HCT116 (cell line): ENCODE measurements at regions not wholly inside any gene's neighbourhood (a gene's known extent, or its start where the extent isn't known, plus 50 kb on each side); places are given as distances from the start of the nearest gene placed in this dataset.

Experiments used
- ATAC-seq: fragments of 200-7000 bp; cut with Tn5 transposase; 2 replicates; pipeline ENCODE4 v1.9.1; 2020; ENCODE audit warnings: mild to moderate bottlenecking, moderate library complexity
- BruUV-seq: library from RNA; stranded (reverse); fragments of 400-500 nt; replicated peaks from 2 replicates; lab custom pipeline; 2021; lab: Mats Ljungman, UMichigan
- CTCF ChIA-PET: fragments of 300-600 bp; sonication (Branson Sonifier 250); formaldehyde crosslinking; loops from one replicate; lab custom pipeline; 2021; ENCODE audit warnings: antibody characterized with exemption; lab: Charles Lee
- POLR2A ChIA-PET: fragments of 300-600, 350-600 bp; sonication (Branson Sonifier 250); formaldehyde crosslinking; loops from one replicate; lab custom pipeline; 2021; ENCODE audit warnings: antibody characterized with exemption; lab: Charles Lee
- RAD21 ChIA-PET, 2 experiments: fragments of 300-600 bp; sonication (Branson Sonifier 250); formaldehyde crosslinking; loops; one replicate each; lab custom pipeline; 2023; ENCODE audit warnings: low total read pairs in 2 of 2; ENCODE audit not compliant: uncharacterized antibody in 2 of 2, unreplicated experiment in 2 of 2, low non-redundant PET in 1 of 2; lab: Charles Lee
- DNase-seq: peaks from one replicate; pipeline ENCODE4 v3.0.0-alpha.2; 2010; ENCODE audit warnings: low read depth, low spot score
- H2AFZ ChIP-seq: fragments of 200-600 bp; shearing (Covaris generic), sonication (generic); 2 replicates; pipeline ENCODE4 v1.6.1; 2017; ENCODE audit warnings: low read depth, mixed run types, mixed read lengths, antibody characterized with exemption, low read length; ENCODE audit not compliant: poor library complexity, severe bottlenecking
- H3K27ac ChIP-seq: 2 replicates; pipeline ENCODE4 v1.5.1; 2012; ENCODE audit warnings: low read depth, low read length
- H3K27me3 ChIP-seq: fragments of 200-600 bp; sonication (generic); 2 replicates; pipeline ENCODE4 v1.6.1; 2016; ENCODE audit warnings: mixed run types, low read length, mixed read lengths; ENCODE audit not compliant: insufficient read depth
- H3K36me3 ChIP-seq, 2 experiments: fragments of 200-500 bp in 1 of 2; fragments of 200-600 bp in 1 of 2; sonication (Bioruptor generic) in 1 of 2; sonication (generic) in 1 of 2; 2 replicates each; pipeline versions ENCODE4 v1.5.1 to v1.6.1; 2014 to 2016; ENCODE audit warnings: low read length in 2 of 2, inconsistent platforms in 1 of 2, mixed read lengths in 1 of 2, mixed run types in 1 of 2; ENCODE audit not compliant: insufficient read depth in 2 of 2, control insufficient read depth in 1 of 2
- H3K4me1 ChIP-seq, 2 experiments: fragments of 200-600 bp in 1 of 2; sonication (generic) in 1 of 2; 2 replicates each; pipeline versions ENCODE4 v1.5.1 to v1.6.1; 2012 to 2017; ENCODE audit warnings: low read length in 2 of 2, inconsistent platforms in 1 of 2, mild to moderate bottlenecking in 1 of 2, mixed read lengths in 1 of 2, mixed run types in 1 of 2, moderate library complexity in 1 of 2; ENCODE audit not compliant: insufficient read depth in 2 of 2, control insufficient read depth in 1 of 2
- H3K4me2 ChIP-seq: fragments of 200-600 bp; sonication (generic); 2 replicates; pipeline ENCODE4 v1.6.1; 2017; ENCODE audit warnings: mixed run types, low read length, mixed read lengths
- H3K4me3 ChIP-seq, 2 experiments: fragments of 200-600 bp in 1 of 2; sonication (generic) in 1 of 2; replicated peaks in 1 of 2; 2 replicates each; pipeline ENCODE4 v1.5.1; 2011 to 2016; ENCODE audit warnings: low read length in 2 of 2, control low read depth in 1 of 2, low read depth in 1 of 2, mild to moderate bottlenecking in 1 of 2, mixed read lengths in 1 of 2, mixed run types in 1 of 2
- H3K79me2 ChIP-seq: fragments of 200-600 bp; sonication (generic); 2 replicates; pipeline ENCODE4 v1.6.1; 2017; ENCODE audit warnings: mild to moderate bottlenecking, mixed run types, low read length, moderate library complexity, mixed read lengths; ENCODE audit not compliant: insufficient read depth
- H3K9ac ChIP-seq: fragments of 200-600 bp; sonication (generic); 2 replicates; pipeline ENCODE4 v1.6.1; 2016; ENCODE audit warnings: low read length, mixed read lengths
- H3K9me2 ChIP-seq: fragments of 200-600 bp; sonication (generic), shearing (Covaris generic); 2 replicates; pipeline ENCODE4 v1.6.1; 2017; ENCODE audit warnings: mixed run types, mild to moderate bottlenecking, moderate library complexity; ENCODE audit not compliant: insufficient read depth
- H3K9me3 ChIP-seq, 2 experiments: fragments of 200-500 bp in 1 of 2; fragments of 200-600 bp in 1 of 2; sonication (Bioruptor generic) in 1 of 2; sonication (generic) in 1 of 2; 2 replicates each; pipeline ENCODE4 v1.6.1; 2014 to 2017; ENCODE audit warnings: low read length in 2 of 2, mixed read lengths in 2 of 2, inconsistent platforms in 1 of 2, low read depth in 1 of 2, mild to moderate bottlenecking in 1 of 2, mixed run types in 1 of 2, moderate library complexity in 1 of 2; ENCODE audit not compliant: control insufficient read depth in 1 of 2, insufficient read depth in 1 of 2
- H4K20me1 ChIP-seq: fragments of 200-600 bp; sonication (generic), shearing (Covaris generic); 2 replicates; pipeline ENCODE4 v1.6.1; 2017; ENCODE audit warnings: mixed run types, mild to moderate bottlenecking, moderate library complexity; ENCODE audit not compliant: insufficient read depth
- CBX3 ChIP-seq: IDR thresholded peaks from 2 replicates; pipeline ENCODE4 v1.6.1; 2012; ENCODE audit warnings: low read depth
- EZH2 ChIP-seq: fragments of 200-600 bp; sonication (generic); IDR thresholded peaks from 2 replicates; pipeline ENCODE4 v1.6.1; 2017; ENCODE audit warnings: antibody characterized with exemption, mixed run types
- EZH2phosphoT487 ChIP-seq: fragments of 200-600 bp; IDR thresholded peaks from 2 replicates; pipeline ENCODE4 v1.6.1; 2018; ENCODE audit warnings: antibody characterized with exemption, borderline replicate concordance
- JUND ChIP-seq: IDR thresholded peaks from 2 replicates; pipeline ENCODE4 v1.6.1; 2012
- SIN3A ChIP-seq: IDR thresholded peaks from 2 replicates; pipeline ENCODE4 v1.6.1; 2012; ENCODE audit warnings: low read depth
- SRF ChIP-seq: IDR thresholded peaks from 2 replicates; pipeline ENCODE4 v1.6.1; 2012; ENCODE audit warnings: low read depth
- TCF7L2 ChIP-seq: IDR thresholded peaks from 2 replicates; pipeline ENCODE4 v1.7.0; 2011; ENCODE audit warnings: borderline replicate concordance, inconsistent platforms; ENCODE audit not compliant: insufficient read depth, insufficient read length; ENCODE audit errors: extremely low read depth
- YY1 ChIP-seq: IDR thresholded peaks from 2 replicates; pipeline ENCODE4 v1.6.1; 2011; ENCODE audit warnings: low read length, low read depth, moderate library complexity, mild to moderate bottlenecking; ENCODE audit not compliant: insufficient replicate concordance; ENCODE audit errors: extremely low read depth
- ZNF274 ChIP-seq: fragments of 200-500 bp; sonication (Bioruptor generic); IDR thresholded peaks from 2 replicates; pipeline ENCODE4 v1.6.1; 2014; ENCODE audit warnings: mild to moderate bottlenecking, low read depth, low read length, inconsistent platforms
- intact Hi-C: fragments of 100-400 bp; cut with micrococcal nuclease; formaldehyde crosslinking; loops from 2 replicates; pipeline ENCODE4 v1.10.0; 2022
- TF ChIP-seq, protein P1 (sequence below): IDR thresholded peaks from 2 replicates; pipeline ENCODE4 v1.6.1; 2012; ENCODE audit warnings: low read depth
- TF ChIP-seq, protein P2 (sequence below): IDR thresholded peaks from 2 replicates; pipeline ENCODE4 v1.6.1; 2012

- Histone ChIP-seq H3K36me3 (no peaks in the 10 kb centered on the region), H4K20me1 (no peaks in the 10 kb centered on the region; the same call in 1 of the 2 replicates), H3K27ac (no peak overlapping the region), H3K9me2 (no peaks in the 10 kb centered on the region), H3K4me2 (no peak overlapping the region), H3K27me3 (peaks cover 5% of the 10 kb centered on the region; the same call in 1 of the 2 replicates), H3K9ac (no peak overlapping the region), H3K79me2 (no peaks in the 10 kb centered on the region), H3K4me3 (no peak overlapping the region), H3K4me1 (no peaks in the 10 kb centered on the region), H2AFZ (no peak overlapping the region), H3K9me3 (no peaks in the 10 kb centered on the region)
- ChIA-PET POLR2A (no interaction called here), CTCF (no interaction called here), RAD21 (no interaction called here)
- intact Hi-C loops, result no loop called here
- DNase-seq (no peak), ATAC-seq (no peak)
- TF ChIP-seq EZH2, result no peak
- TF ChIP-seq EZH2phosphoT487, result no peak
- TF ChIP-seq, protein P1, sequence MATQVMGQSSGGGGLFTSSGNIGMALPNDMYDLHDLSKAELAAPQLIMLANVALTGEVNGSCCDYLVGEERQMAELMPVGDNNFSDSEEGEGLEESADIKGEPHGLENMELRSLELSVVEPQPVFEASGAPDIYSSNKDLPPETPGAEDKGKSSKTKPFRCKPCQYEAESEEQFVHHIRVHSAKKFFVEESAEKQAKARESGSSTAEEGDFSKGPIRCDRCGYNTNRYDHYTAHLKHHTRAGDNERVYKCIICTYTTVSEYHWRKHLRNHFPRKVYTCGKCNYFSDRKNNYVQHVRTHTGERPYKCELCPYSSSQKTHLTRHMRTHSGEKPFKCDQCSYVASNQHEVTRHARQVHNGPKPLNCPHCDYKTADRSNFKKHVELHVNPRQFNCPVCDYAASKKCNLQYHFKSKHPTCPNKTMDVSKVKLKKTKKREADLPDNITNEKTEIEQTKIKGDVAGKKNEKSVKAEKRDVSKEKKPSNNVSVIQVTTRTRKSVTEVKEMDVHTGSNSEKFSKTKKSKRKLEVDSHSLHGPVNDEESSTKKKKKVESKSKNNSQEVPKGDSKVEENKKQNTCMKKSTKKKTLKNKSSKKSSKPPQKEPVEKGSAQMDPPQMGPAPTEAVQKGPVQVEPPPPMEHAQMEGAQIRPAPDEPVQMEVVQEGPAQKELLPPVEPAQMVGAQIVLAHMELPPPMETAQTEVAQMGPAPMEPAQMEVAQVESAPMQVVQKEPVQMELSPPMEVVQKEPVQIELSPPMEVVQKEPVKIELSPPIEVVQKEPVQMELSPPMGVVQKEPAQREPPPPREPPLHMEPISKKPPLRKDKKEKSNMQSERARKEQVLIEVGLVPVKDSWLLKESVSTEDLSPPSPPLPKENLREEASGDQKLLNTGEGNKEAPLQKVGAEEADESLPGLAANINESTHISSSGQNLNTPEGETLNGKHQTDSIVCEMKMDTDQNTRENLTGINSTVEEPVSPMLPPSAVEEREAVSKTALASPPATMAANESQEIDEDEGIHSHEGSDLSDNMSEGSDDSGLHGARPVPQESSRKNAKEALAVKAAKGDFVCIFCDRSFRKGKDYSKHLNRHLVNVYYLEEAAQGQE, result no peak
- TF ChIP-seq SIN3A, result no peak
- TF ChIP-seq, protein P2, sequence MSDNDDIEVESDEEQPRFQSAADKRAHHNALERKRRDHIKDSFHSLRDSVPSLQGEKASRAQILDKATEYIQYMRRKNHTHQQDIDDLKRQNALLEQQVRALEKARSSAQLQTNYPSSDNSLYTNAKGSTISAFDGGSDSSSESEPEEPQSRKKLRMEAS, result no peak
- no TSS peak for BruUV-seq
These were observed 549.4 kb downstream of the STK39 start for GRCh38 chr2:167697948-167698347.

DNA sequence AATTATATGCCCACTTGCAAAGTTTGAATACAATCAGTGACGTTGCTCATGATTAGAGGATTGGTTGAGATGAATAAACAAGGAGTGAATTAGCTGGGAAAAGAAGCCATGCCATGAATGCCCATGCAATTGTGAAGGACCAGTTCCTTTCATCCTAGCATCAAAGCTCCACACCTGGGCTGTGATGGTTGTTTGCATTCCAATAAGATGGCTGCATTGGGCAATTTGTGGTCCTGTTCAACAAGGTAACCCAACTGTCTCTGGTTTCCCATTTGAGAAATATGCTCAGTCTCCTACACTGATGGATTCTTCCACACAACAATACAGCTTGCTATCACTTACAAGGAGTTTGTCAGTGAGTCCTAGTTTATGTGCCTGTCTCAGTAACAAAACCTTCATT is 550.2 kb downstream of the STK39 start:
- Histone ChIP-seq H2AFZ (no peak overlapping the region), H3K36me3 (no peaks in the 10 kb centered on the region), H3K27me3 (no peaks in the 10 kb centered on the region), H3K4me2 (no peak overlapping the region), H3K9ac (no peak overlapping the region), H3K4me1 (no peaks in the 10 kb centered on the region), H3K4me3 (no peak overlapping the region), H3K9me2 (no peaks in the 10 kb centered on the region), H3K79me2 (no peaks in the 10 kb centered on the region), H3K27ac (no peak overlapping the region), H4K20me1 (no peaks in the 10 kb centered on the region; the same call in 1 of the 2 replicates), H3K9me3 (no peaks in the 10 kb centered on the region)
- intact Hi-C loops, result no loop called here
- ATAC-seq (no peak), DNase-seq (no peak)
- ChIA-PET CTCF (no interaction called here), RAD21 (no interaction called here), POLR2A (no interaction called here)
- no TSS peak for BruUV-seq
- TF ChIP-seq CBX3 (no peak), YY1 (no peak), SRF (no peak), JUND (no peak), ZNF274 (no peak), TCF7L2 (no peak)
